Caco-2 (cell line): ENCODE measurements at regions not wholly inside any gene's neighbourhood (a gene's known extent, or its start where the extent isn't known, plus 50 kb on each side); places are given as distances from the start of the nearest gene placed in this dataset.

Experiments
- BruUV-seq: library from RNA; stranded (reverse); fragments of 400-500 nt; replicated peaks from 2 replicates; lab custom pipeline; 2021; lab: Mats Ljungman, UMichigan
- CTCF ChIA-PET: fragments of 300-600 bp; sonication (Branson Sonifier 250); formaldehyde crosslinking; loops from one replicate; lab custom pipeline; 2022; ENCODE audit warnings: antibody characterized with exemption; lab: Charles Lee
- POLR2A ChIA-PET: fragments of 300-600 bp; sonication (Branson Sonifier 250); formaldehyde crosslinking; loops from one replicate; lab custom pipeline; 2022; ENCODE audit warnings: antibody characterized with exemption; lab: Charles Lee
- DNase-seq, 2 experiments: peaks; one replicate each; pipeline versions ENCODE4 v3.0.0 to v3.0.0-alpha.2; 2020 to 2022
- H3K27me3 ChIP-seq: replicated peaks from 2 replicates; pipeline ENCODE4 v1.6.0; 2011; ENCODE audit warnings: low read length; ENCODE audit not compliant: control insufficient read depth, insufficient read depth
- H3K36me3 ChIP-seq: 2 replicates; pipeline ENCODE4 v1.5.1; 2011; ENCODE audit warnings: low read length; ENCODE audit not compliant: control insufficient read depth, insufficient read depth
- H3K4me1 ChIP-seq: fragments of 250-450 bp; sonication (Bioruptor Pico); 2 replicates; pipeline ENCODE4 v1.5.1; 2020; ENCODE audit warnings: mild to moderate bottlenecking
- H3K4me3 ChIP-seq: 2 replicates; pipeline ENCODE4 v1.5.1; 2011; ENCODE audit warnings: low read depth, mild to moderate bottlenecking, control low read depth, low read length
- H3K9me3 ChIP-seq: fragments of 250-450 bp; sonication (Bioruptor Pico); 2 replicates; pipeline ENCODE4 v1.5.1; 2020; ENCODE audit warnings: mild to moderate bottlenecking, moderate library complexity
- H3K27ac Mint-ChIP-seq: one replicate; pipeline ENCODE4 v1.8.0; 2022; ENCODE audit warnings: mixed read lengths; ENCODE audit not compliant: unreplicated experiment
- H3K27me3 Mint-ChIP-seq: one replicate; pipeline ENCODE4 v1.8.0; 2022; ENCODE audit warnings: mixed read lengths; ENCODE audit not compliant: insufficient read depth, unreplicated experiment
- H3K36me3 Mint-ChIP-seq: one replicate; pipeline ENCODE4 v1.8.0; 2022; ENCODE audit warnings: mild to moderate bottlenecking, mixed read lengths; ENCODE audit not compliant: insufficient read depth, unreplicated experiment
- H3K4me1 Mint-ChIP-seq: one replicate; pipeline ENCODE4 v1.8.0; 2022; ENCODE audit warnings: low read depth, mixed read lengths; ENCODE audit not compliant: unreplicated experiment
- H3K4me3 Mint-ChIP-seq: one replicate; pipeline ENCODE4 v1.8.0; 2022; ENCODE audit warnings: mild to moderate bottlenecking, moderate library complexity, mixed read lengths; ENCODE audit not compliant: unreplicated experiment
- H3K9me3 Mint-ChIP-seq: one replicate; pipeline ENCODE4 v1.8.0; 2022; ENCODE audit warnings: mixed read lengths; ENCODE audit not compliant: unreplicated experiment
- CTCF ChIP-seq, 2 experiments: fragments of 200-600 bp in 1 of 2; IDR thresholded peaks; 1 replicate in 1 of 2; 2 replicates in 1 of 2; pipeline versions ENCODE4 v1.5.1 to v1.8.0; 2011 to 2022; ENCODE audit warnings: antibody characterized with exemption in 1 of 2, control low read depth in 1 of 2, inconsistent platforms in 1 of 2, low read depth in 1 of 2, low read length in 1 of 2, mild to moderate bottlenecking in 1 of 2, moderate library complexity in 1 of 2; ENCODE audit not compliant: insufficient read depth in 1 of 2, severe bottlenecking in 1 of 2, unreplicated experiment in 1 of 2
- intact Hi-C: fragments of 100-400 bp; cut with micrococcal nuclease; formaldehyde crosslinking; loops from one replicate; pipeline ENCODE4 v1.10.0; 2022; ENCODE audit not compliant: unreplicated experiment

GRCh38 chr12:115203701-115204100, 519.7 kb upstream of the TBX3 start:
- no peak overlapping the region for H3K27ac Mint-ChIP-seq
- H3K4me3 Mint-ChIP-seq = no peak overlapping the region
- Histone ChIP-seq H3K27me3 (no peaks in the 10 kb centered on the region), H3K36me3 (no peaks in the 10 kb centered on the region), H3K4me1 (peaks cover 5% of the 10 kb centered on the region), H3K4me3 (no peak overlapping the region), H3K9me3 (no peaks in the 10 kb centered on the region)
- ChIA-PET CTCF (no interaction called here), POLR2A (no interaction called here)
- no peaks in the 10 kb centered on the region for H3K9me3 Mint-ChIP-seq
- no peak for TF ChIP-seq CTCF (IDR thresholded peaks at IDR 0.05; ENCODE audit: insufficient read depth in 1 of 2, low read depth in 1 of 2, low read length in 1 of 2, severe bottlenecking in 1 of 2, unreplicated experiment in 1 of 2)
- intact Hi-C loops = no loop called here
- H3K4me1 Mint-ChIP-seq = peaks cover 9% of the 10 kb centered on the region
- no peaks in the 10 kb centered on the region for H3K27me3 Mint-ChIP-seq
- no peaks in the 10 kb centered on the region for H3K36me3 Mint-ChIP-seq
- BruUV-seq = no TSS peak
- DNase-seq = no peak

GRCh38 chr12:115201966-115202365, 518.0 kb upstream of the TBX3 start:
- intact Hi-C loops = no loop called here
- Histone ChIP-seq H3K4me1 (peaks cover 5% of the 10 kb centered on the region), H3K4me3 (no peak overlapping the region), H3K36me3 (no peaks in the 10 kb centered on the region), H3K9me3 (no peaks in the 10 kb centered on the region), H3K27me3 (no peaks in the 10 kb centered on the region)
- no peak overlapping the region for H3K4me3 Mint-ChIP-seq
- no peak for DNase-seq
- TF ChIP-seq CTCF (IDR thresholded peaks at IDR 0.05; ENCODE audit: insufficient read depth in 1 of 2, low read depth in 1 of 2, low read length in 1 of 2, severe bottlenecking in 1 of 2, unreplicated experiment in 1 of 2) = no peak
- H3K27ac Mint-ChIP-seq = no peak overlapping the region
- H3K36me3 Mint-ChIP-seq = no peaks in the 10 kb centered on the region
- peaks cover 9% of the 10 kb centered on the region for H3K4me1 Mint-ChIP-seq
- no TSS peak for BruUV-seq
- ChIA-PET CTCF (no interaction called here), POLR2A (interaction anchor here (0.6 kb wide), 1 partner anchor 220 kb away, joined by 11 read pairs; no protein-coding TSS in a partner anchor)
- H3K9me3 Mint-ChIP-seq = no peaks in the 10 kb centered on the region
- no peaks in the 10 kb centered on the region for H3K27me3 Mint-ChIP-seq

- Mint-ChIP-seq H3K27me3 (no peaks in the 10 kb centered on the region), H3K9me3 (no peaks in the 10 kb centered on the region), H3K4me3 (no peak overlapping the region), H3K36me3 (no peaks in the 10 kb centered on the region), H3K4me1 (peaks cover 9% of the 10 kb centered on the region), H3K27ac (no peak overlapping the region)
- DNase-seq = no peak
- BruUV-seq = no TSS peak
- TF ChIP-seq CTCF (IDR thresholded peaks at IDR 0.05; ENCODE audit: insufficient read depth in 1 of 2, low read depth in 1 of 2, low read length in 1 of 2, severe bottlenecking in 1 of 2, unreplicated experiment in 1 of 2) = no peak
- H3K27me3 ChIP-seq = no peaks in the 10 kb centered on the region
- ChIA-PET POLR2A (no interaction called here), CTCF (no interaction called here)
- peaks cover 5% of the 10 kb centered on the region for H3K4me1 ChIP-seq
- no peaks in the 10 kb centered on the region for H3K36me3 ChIP-seq
- no peaks in the 10 kb centered on the region for H3K9me3 ChIP-seq
- no peak overlapping the region for H3K4me3 ChIP-seq
- intact Hi-C loops = no loop called here
These were observed 515.9 kb upstream of the TBX3 start for GRCh38 chr12:115199831-115200230.
